A549 (cell line): ENCODE measurements at regions not wholly inside any gene's neighbourhood (a gene's known extent, or its start where the extent isn't known, plus 50 kb on each side); places are given as distances from the start of the nearest gene placed in this dataset.

ENCODE experiments used
- CTCF ChIP-seq: fragments of >200 bp; sonication (Bioruptor Twin); formaldehyde crosslinking; IDR thresholded peaks from 3 replicates; pipeline ENCODE4 v1.5.1; 2016
- E2F6 ChIP-seq: IDR thresholded peaks from 2 replicates; pipeline ENCODE4 v1.6.1; 2012; ENCODE audit warnings: low read depth, borderline replicate concordance
- EHMT2 ChIP-seq: fragments of 200-600 bp; sonication (generic); IDR thresholded peaks from 2 replicates; pipeline ENCODE4 v1.6.1; 2016; ENCODE audit warnings: antibody characterized with exemption, low read depth, mild to moderate bottlenecking, moderate library complexity
- EP300 ChIP-seq, 2 experiments: fragments of >200 bp; sonication (Bioruptor Twin); formaldehyde crosslinking; IDR thresholded peaks; 2 replicates in 1 of 2; 3 replicates in 1 of 2; pipeline ENCODE4 v1.6.1; 2016 to 2017
- FOSB ChIP-seq: fragments of 250-450 bp; sonication (Bioruptor Pico); IDR thresholded peaks from 2 replicates; pipeline ENCODE4 v1.5.0; 2020; ENCODE audit warnings: mild to moderate bottlenecking, moderate library complexity
- MAZ ChIP-seq: fragments of 150-350 bp; IDR thresholded peaks from 2 replicates; pipeline ENCODE4 v1.6.1; 2014; ENCODE audit warnings: antibody characterized with exemption, low read depth, low read length, borderline replicate concordance
- POLR2A ChIP-seq: IDR thresholded peaks from 2 replicates; pipeline ENCODE4 v1.6.1; 2012; ENCODE audit warnings: mild to moderate bottlenecking, low read length
- POLR2AphosphoS2 ChIP-seq: conservative IDR thresholded peaks from 2 replicates; pipeline ENCODE4 v1.6.1; 2012; ENCODE audit warnings: low read length, improper control_type of control experiment, inconsistent platforms
- REST ChIP-seq: fragments of 200-600 bp; sonication (generic); IDR thresholded peaks from 2 replicates; pipeline ENCODE4 v1.6.1; 2016; ENCODE audit warnings: antibody characterized with exemption, mild to moderate bottlenecking, moderate library complexity
- TP53 ChIP-seq: fragments of 250-450 bp; sonication (Bioruptor Pico); IDR thresholded peaks from 2 replicates; pipeline ENCODE4 v1.5.0; 2021; ENCODE audit warnings: mild to moderate bottlenecking, moderate library complexity
- USF2 ChIP-seq: fragments of 450-650 bp; IDR thresholded peaks from 2 replicates; pipeline ENCODE4 v1.6.1; 2014; ENCODE audit warnings: antibody characterized with exemption

- TF ChIP-seq CTCF (no peak), POLR2A (no peak), TP53 (CRISPR knock-in tag) (no peak), EP300 (IDR thresholded peaks at IDR 0.05) (no peak), POLR2AphosphoS2 (no peak), EHMT2 (no peak), REST (no peak), MAZ (no peak), FOSB (CRISPR knock-in tag) (no peak), E2F6 (no peak), USF2 (no peak)
Observed at GRCh38 chrX:38973322-38973721, 172.1 kb downstream of the MID1IP1 start.
